K562 (cell line): ENCODE measurements at regions not wholly inside any gene's neighbourhood (a gene's known extent, or its start where the extent isn't known, plus 50 kb on each side); places are given as distances from the start of the nearest gene placed in this dataset.

Source experiments
- ATAC-seq: fragments of 200-7000 bp; cut with Tn5 transposase; 3 replicates; pipeline ENCODE4 v1.9.1; 2020; ENCODE audit warnings: moderate library complexity
- BruUV-seq: library from RNA; stranded (reverse); fragments of 400-500 nt; replicated peaks from 2 replicates; lab custom pipeline; 2021; lab: Mats Ljungman, UMichigan
- CTCF ChIA-PET: fragments of 300-600 bp; formaldehyde crosslinking; extraction: SDS; loops from one replicate; lab custom pipeline; 2021; ENCODE audit warnings: low intra/inter-chr PET ratio; lab: Yijun Ruan, JAX
- POLR2A ChIA-PET: fragments of 300-600, 350-650 bp; sonication (Branson Sonifier 250); formaldehyde crosslinking; extraction: SDS; loops from one replicate; lab custom pipeline; 2021; ENCODE audit warnings: antibody characterized with exemption, inconsistent platforms; lab: Yijun Ruan, JAX
- DNase-seq, 4 experiments: peaks; one replicate each; pipeline versions ENCODE4 v3.0.0 to v3.0.0-alpha.2; 2011 to 2018; ENCODE audit warnings: low spot score in 3 of 4, mixed read lengths in 3 of 4; ENCODE audit errors: extremely low read depth in 1 of 4
- FAIRE-seq: peaks from 2 replicates; lab custom pipeline; 2011; peaks lifted over from hg19 to GRCh38; lab: Jason Lieb, UNC
- H2AFZ ChIP-seq: 2 replicates; pipeline ENCODE4 v1.6.0; 2011; ENCODE audit warnings: low read depth, low read length, control low read depth, inconsistent platforms
- H3K27ac ChIP-seq: fragments of 200-600 bp; 3 replicates; pipeline ENCODE4 v1.8.0; 2011; ENCODE audit warnings: low read depth, mild to moderate bottlenecking, control low read depth, inconsistent platforms, low read length, moderate library complexity, mixed read lengths; ENCODE audit errors: extremely low read depth
- H3K27me3 ChIP-seq, 2 experiments: fragments of 300-600 bp in 1 of 2; 2 replicates in 1 of 2; 3 replicates in 1 of 2; pipeline versions ENCODE4 v1.6.0 to v1.8.0; 2011; ENCODE audit warnings: inconsistent platforms in 2 of 2, low read length in 2 of 2, mild to moderate bottlenecking in 1 of 2, mixed read lengths in 1 of 2, moderate library complexity in 1 of 2; ENCODE audit not compliant: control insufficient read depth in 2 of 2, insufficient read depth in 2 of 2
- H3K36me3 ChIP-seq: fragments of 300-600 bp; 3 replicates; pipeline ENCODE4 v1.8.0; 2011; ENCODE audit warnings: mild to moderate bottlenecking, low read length, inconsistent platforms; ENCODE audit not compliant: control insufficient read depth, insufficient read depth
- H3K4me1 ChIP-seq, 2 experiments: fragments of 200-600 bp in 1 of 2; replicated peaks in 1 of 2; 2 replicates in 1 of 2; 3 replicates in 1 of 2; pipeline versions ENCODE4 v1.5.1 to v1.8.0; 2011; ENCODE audit warnings: inconsistent platforms in 2 of 2, low read length in 2 of 2, mild to moderate bottlenecking in 1 of 2, mixed read lengths in 1 of 2, moderate library complexity in 1 of 2; ENCODE audit not compliant: control insufficient read depth in 2 of 2, insufficient read depth in 2 of 2
- H3K4me2 ChIP-seq: 2 replicates; pipeline ENCODE4 v1.6.1; 2011; ENCODE audit warnings: low read length, control low read depth, inconsistent platforms, mixed read lengths; ENCODE audit not compliant: insufficient read depth
- H3K4me3 ChIP-seq: fragments of 200-600 bp; sonication (generic), shearing (Covaris generic); 2 replicates; pipeline ENCODE4 v1.5.1; 2016; ENCODE audit warnings: control low read depth, inconsistent platforms
- H3K79me2 ChIP-seq: fragments of 200-600 bp; 3 replicates; pipeline ENCODE4 v1.8.0; 2011; ENCODE audit warnings: low read length, inconsistent platforms; ENCODE audit not compliant: control insufficient read depth, insufficient read depth
- H3K9ac ChIP-seq, 2 experiments: 2 replicates each; pipeline versions ENCODE4 v1.6.0 to v1.6.1; 2011; ENCODE audit warnings: low read depth in 2 of 2, low read length in 2 of 2, control low read depth in 1 of 2, inconsistent platforms in 1 of 2, mild to moderate bottlenecking in 1 of 2, mixed read lengths in 1 of 2; ENCODE audit not compliant: insufficient read depth in 1 of 2
- H3K9me1 ChIP-seq: one replicate; pipeline ENCODE4 v1.6.0; 2011; ENCODE audit warnings: inconsistent platforms, mild to moderate bottlenecking, low read length, moderate library complexity; ENCODE audit not compliant: control insufficient read depth, insufficient read depth
- H3K9me3 ChIP-seq: replicated peaks from 2 replicates; pipeline ENCODE4 v1.5.1; 2011; ENCODE audit warnings: low read depth, low read length, inconsistent platforms; ENCODE audit not compliant: control insufficient read depth, insufficient read depth
- H4K20me1 ChIP-seq: replicated peaks from 2 replicates; pipeline ENCODE4 v1.6.1; 2011; ENCODE audit warnings: low read length, inconsistent platforms, mixed read lengths; ENCODE audit not compliant: control insufficient read depth, insufficient read depth
- CBFA2T2 ChIP-seq: fragments of 450-650 bp; conservative IDR thresholded peaks from 2 replicates; pipeline ENCODE4 v1.6.1; 2017; ENCODE audit warnings: mild to moderate bottlenecking
- HES1 ChIP-seq: fragments of 450-650 bp; IDR thresholded peaks from 2 replicates; pipeline ENCODE4 v1.6.1; 2016; ENCODE audit warnings: low read depth, mild to moderate bottlenecking, moderate library complexity
- HIVEP1 ChIP-seq: fragments of 250-450 bp; sonication (Bioruptor Pico); IDR thresholded peaks from 2 replicates; pipeline ENCODE4 v1.4.0; 2020; ENCODE audit warnings: mild to moderate bottlenecking
- HMGXB4 ChIP-seq: sonication (generic); formaldehyde crosslinking; IDR thresholded peaks from 2 replicates; pipeline ENCODE4 v1.8.1; 2023; ENCODE audit warnings: mild to moderate bottlenecking, missing genetic modification reagents
- HNRNPH1 ChIP-seq: fragments of 200-400 bp; formaldehyde crosslinking; optimal IDR thresholded peaks from 2 replicates; pipeline ENCODE3; 2017; ENCODE audit warnings: low read depth, mild to moderate bottlenecking, low read length, moderate library complexity
- KLF10 ChIP-seq: fragments of 250-450 bp; sonication (Bioruptor Pico); IDR thresholded peaks from 2 replicates; pipeline ENCODE4 v1.6.1; 2021; ENCODE audit warnings: matching md5 sums
- KLF6 ChIP-seq: fragments of 250-450 bp; sonication (Bioruptor Pico); IDR thresholded peaks from 2 replicates; pipeline ENCODE4 v1.4.0; 2020; ENCODE audit warnings: mild to moderate bottlenecking, moderate library complexity, borderline replicate concordance
- MCM7 ChIP-seq, 2 experiments: fragments of 450-650 bp; IDR thresholded peaks; 2 replicates each; pipeline ENCODE4 v1.6.1; 2016 to 2018
- NCOA2 ChIP-seq, 2 experiments: fragments of 450-650 bp; IDR thresholded peaks; 2 replicates each; pipeline ENCODE4 v1.6.1; 2018; ENCODE audit warnings: mild to moderate bottlenecking in 2 of 2, moderate library complexity in 1 of 2; ENCODE audit not compliant: partially characterized antibody in 2 of 2
- PHF8 ChIP-seq: fragments of 200-600 bp; sonication (generic); IDR thresholded peaks from 2 replicates; pipeline ENCODE4 v1.6.1; 2012; ENCODE audit warnings: mixed run types, mild to moderate bottlenecking, inconsistent platforms, low read length, moderate library complexity, borderline replicate concordance
- PRDM10 ChIP-seq: fragments of 450-650 bp; IDR thresholded peaks from 2 replicates; pipeline ENCODE4 v1.6.1; 2018; ENCODE audit not compliant: partially characterized antibody
- RCOR1 ChIP-seq, 2 experiments: IDR thresholded peaks; 2 replicates each; pipeline ENCODE4 v1.6.1; 2012; ENCODE audit warnings: low read depth in 2 of 2, low read length in 2 of 2, borderline replicate concordance in 1 of 2, improper control_type of control experiment in 1 of 2
- SMC3 ChIP-seq: conservative IDR thresholded peaks from 2 replicates; pipeline ENCODE4 v1.6.1; 2011; ENCODE audit warnings: low read depth, low read length, improper control_type of control experiment; ENCODE audit not compliant: insufficient read depth
- SRSF7 ChIP-seq: fragments of 200-400 bp; formaldehyde crosslinking; optimal IDR thresholded peaks from 2 replicates; pipeline ENCODE3; 2017; ENCODE audit warnings: mild to moderate bottlenecking, low read depth, low read length
- ZNF121 ChIP-seq: sonication (generic); formaldehyde crosslinking; conservative IDR thresholded peaks from 2 replicates; pipeline ENCODE4 v1.8.0; 2022; ENCODE audit warnings: missing genetic modification reagents
- in situ Hi-C: fragments of 300-500 bp; cut with MboI; formaldehyde crosslinking; loops from 4 replicates; pipeline ENCODE4 v1.15.0; 2018; ENCODE audit warnings: inconsistent platforms, mixed read lengths
- intact Hi-C: fragments of 100-400 bp; cut with micrococcal nuclease; formaldehyde crosslinking; loops from 2 replicates; pipeline ENCODE4 v1.14.2; 2022

- ATAC-seq (no peak), FAIRE-seq (no peak), DNase-seq (no peak)
- no TSS peak for BruUV-seq
- CTCF ChIA-PET: no interaction called here
- in situ Hi-C loops: no loop called here
- POLR2A ChIA-PET: no interaction called here
- Histone ChIP-seq H3K27me3 (no peaks in the 10 kb centered on the region; a peak in 1 of 5 replicates), H3K36me3 (no peaks in the 10 kb centered on the region), H3K79me2 (no peaks in the 10 kb centered on the region), H4K20me1 (no peaks in the 10 kb centered on the region), H3K27ac (no peak overlapping the region), H3K9me3 (no peaks in the 10 kb centered on the region), H2AFZ (no peak overlapping the region), H3K4me3 (no peak overlapping the region), H3K9ac (no peak overlapping the region), H3K4me1 (no peaks in the 10 kb centered on the region), H3K4me2 (no peak overlapping the region), H3K9me1 (no peaks in the 10 kb centered on the region)
- intact Hi-C loops: no loop called here
- TF ChIP-seq PHF8 (no peak), KLF6 (CRISPR knock-in tag) (no peak), RCOR1 (IDR thresholded peaks at IDR 0.05; ENCODE audit: borderline replicate concordance in 1 of 2, low read depth in 2 of 2, low read length in 2 of 2) (no peak), HNRNPH1 (no peak), ZNF121 (CRISPR knock-in tag) (no peak), HES1 (no peak), SRSF7 (no peak), CBFA2T2 (no peak), PRDM10 (no peak), HMGXB4 (CRISPR knock-in tag) (no peak), KLF10 (CRISPR knock-in tag) (no peak), NCOA2 (IDR thresholded peaks at IDR 0.05; ENCODE audit: partially characterized antibody in 2 of 2) (no peak), HIVEP1 (CRISPR knock-in tag) (no peak), MCM7 (IDR thresholded peaks at IDR 0.05) (no peak), SMC3 (no peak)
Measured at GRCh38 chr10:62723375-62723774, 81.1 kb upstream of the ADO start.
